Stomach (tissue), 8 donors: ENCODE measurements at regions not wholly inside any gene's neighbourhood (a gene's known extent, or its start where the extent isn't known, plus 50 kb on each side); places are given as distances from the start of the nearest gene placed in this dataset.
A peak's percentile ranks its signal among the peaks of the same experiment; 100 is the strongest.

ENCODE experiments used
- DNase-seq, 2 donors: peaks; one replicate each; pipeline versions ENCODE4 v3.0.0 to v3.0.0-alpha.2; 2013 to 2019
- H3K27ac ChIP-seq, 5 donors: fragments of 200-600 bp in 4 of 5; sonication (generic) in 4 of 5; one replicate each; pipeline ENCODE4 v1.5.1; 2013 to 2019; ENCODE audit warnings: mild to moderate bottlenecking in 1 of 5, moderate library complexity in 1 of 5
- H3K27me3 ChIP-seq, 3 donors: fragments of 200-600 bp; sonication (generic); one replicate each; pipeline ENCODE4 v1.5.1; 2017 to 2019; ENCODE audit warnings: mixed run types in 1 of 3
- H3K36me3 ChIP-seq, 4 donors: fragments of 200-600 bp; sonication (generic); 1 replicate in 3 of 4; 2 replicates in 1 of 4; pipeline ENCODE4 v1.5.1; 2016 to 2019
- H3K4me1 ChIP-seq, 4 donors: fragments of 200-600 bp; sonication (generic); one replicate each; pipeline ENCODE4 v1.5.1; 2016 to 2019
- H3K4me3 ChIP-seq, 4 donors: fragments of 200-600 bp; sonication (generic) in 3 of 4; one replicate each; pipeline ENCODE4 v1.5.1; 2016 to 2019; ENCODE audit warnings: mild to moderate bottlenecking in 1 of 4
- H3K9me3 ChIP-seq, 4 donors: fragments of 200-600 bp; sonication (generic); one replicate each; pipeline ENCODE4 v1.5.1; 2016 to 2019
- CTCF ChIP-seq, 7 experiments: fragments of 450-650 bp in 4 of 7; fragments of 200-600 bp in 3 of 7; sonication (generic) in 3 of 7; IDR thresholded peaks; one replicate each; pipeline ENCODE4 v1.5.1; 2016 to 2019; ENCODE audit warnings: antibody characterized with exemption in 7 of 7, control low read depth in 2 of 7, mild to moderate bottlenecking in 1 of 7
- EP300 ChIP-seq: sonication (generic); formaldehyde crosslinking; IDR thresholded peaks from one replicate; pipeline ENCODE4 v1.6.1; 2017; ENCODE audit warnings: antibody characterized with exemption
- POLR2A ChIP-seq, 4 donors: fragments of 450-650 bp; IDR thresholded peaks; one replicate each; pipeline ENCODE4 v1.6.1; 2016; ENCODE audit warnings: antibody characterized with exemption in 4 of 4, control low read depth in 2 of 4, mild to moderate bottlenecking in 1 of 4, moderate library complexity in 1 of 4
- POLR2AphosphoS5 ChIP-seq, 3 donors: sonication (generic); formaldehyde crosslinking; IDR thresholded peaks; one replicate each; pipeline ENCODE4 v1.6.1; 2016; ENCODE audit warnings: antibody characterized with exemption in 3 of 3
- WGBS, 5 donors: extraction: QIAGEN DNeasy Blood & Tissue Kit in 3 of 5; methylation state at CpG; one replicate each; pipeline versions ENCODE4 v1.1.5 to v1.1.7; 2013 to 2018; 5-methylcytosine and 5-hydroxymethylcytosine counted together
- intact Hi-C: fragments of 100-400 bp; cut with DNase I; formaldehyde crosslinking; loops from one replicate; pipeline ENCODE4 v1.15.1; 2023; ENCODE audit warnings: low total_unique reads
- donor health status: healthy with polysubstance abuse.
- donor health status: Bipolar disorder and iron deficiency.
- donor health status: healthy.

GRCh38 chr19:46911456-46911855 lies 50.7 kb downstream of the ARHGAP35 start:
- Histone ChIP-seq H3K4me1 (peaks cover 9 to 61% (median 47%) of the 10 kb centered on the region in 4 donors), H3K9me3 (no peaks in the 10 kb centered on the region), H3K36me3 (no peaks in the 10 kb centered on the region), H3K27me3 (no peaks in the 10 kb centered on the region), H3K27ac (no peak overlapping the region), H3K4me3 (no peak overlapping the region)
- TF ChIP-seq EP300 (no peak), POLR2A (IDR thresholded peaks at IDR 0.05) (no peak), POLR2AphosphoS5 (IDR thresholded peaks at IDR 0.05) (no peak), CTCF (IDR thresholded peaks at IDR 0.05) (no peak)
- DNase-seq: no peak
- intact Hi-C loops: no loop called here

- no peaks in the 10 kb centered on the region for H3K27me3 ChIP-seq
- H3K36me3 ChIP-seq: peaks cover 0 to under 1% (median 0%) of the 10 kb centered on the region in 4 donors
- no peaks in the 10 kb centered on the region for H3K9me3 ChIP-seq
- H3K4me3 ChIP-seq: no peak overlapping the region
- no peak for DNase-seq
- 50 to 71% (median 57%) methylated on average over 6 of the region's 6 CpGs for WGBS, 5 donors
- H3K27ac ChIP-seq: peak overlapping the region in 1 of 5 donors; percentile 0
- peaks cover 9 to 53% (median 39%) of the 10 kb centered on the region in 4 donors for H3K4me1 ChIP-seq
- intact Hi-C loops: no loop called here
- TF ChIP-seq POLR2AphosphoS5 (IDR thresholded peaks at IDR 0.05) (no peak), CTCF (IDR thresholded peaks at IDR 0.05) (no peak), POLR2A (IDR thresholded peaks at IDR 0.05) (no peak), EP300 (no peak)
Measured at GRCh38 chr19:46913198-46913851, 52.5 kb downstream of the ARHGAP35 start.

- H3K36me3 ChIP-seq: peaks cover 0 to 6% (median 6%) of the 10 kb centered on the region in 4 donors
- peaks cover 9 to 46% (median 33%) of the 10 kb centered on the region in 4 donors for H3K4me1 ChIP-seq
- no peak overlapping the region for H3K4me3 ChIP-seq
- TF ChIP-seq CTCF (IDR thresholded peaks at IDR 0.05) (no peak), POLR2A (IDR thresholded peaks at IDR 0.05) (no peak), POLR2AphosphoS5 (IDR thresholded peaks at IDR 0.05) (no peak), EP300 (no peak)
- H3K9me3 ChIP-seq: no peaks in the 10 kb centered on the region
- no peaks in the 10 kb centered on the region for H3K27me3 ChIP-seq
- WGBS, 5 donors: 48 to 61% (median 51%) methylated on average over 4 of the region's 4 CpGs
- intact Hi-C loops: no loop called here
- peak overlapping the region in 1 of 5 donors; percentile 0 for H3K27ac ChIP-seq
- DNase-seq: peak in 1 of 2 donors; percentile 31
Measured at GRCh38 chr19:46913852-46914430, 53.1 kb downstream of the ARHGAP35 start.

GRCh38 chr19:46915386-46915785 lies 54.6 kb downstream of the ARHGAP35 start:
- H3K27me3 ChIP-seq: no peaks in the 10 kb centered on the region
- intact Hi-C loops: no loop called here
- no peaks in the 10 kb centered on the region for H3K9me3 ChIP-seq
- H3K36me3 ChIP-seq: peaks cover 13 to 21% (median 20%) of the 10 kb centered on the region in 4 donors
- no peak for TF ChIP-seq CTCF (IDR thresholded peaks at IDR 0.05)
- no peak for TF ChIP-seq POLR2A (IDR thresholded peaks at IDR 0.05)
- TF ChIP-seq EP300: no peak
- TF ChIP-seq POLR2AphosphoS5 (IDR thresholded peaks at IDR 0.05): no peak
- H3K27ac ChIP-seq: no peak overlapping the region
- peaks cover 9 to 36% (median 26%) of the 10 kb centered on the region in 4 donors for H3K4me1 ChIP-seq
- DNase-seq: no peak
- whole genome bisulfite sequencing, 5 donors: 60 to 73% (median 66%) methylated on average over 2 of the region's 2 CpGs
- no peak overlapping the region for H3K4me3 ChIP-seq
